GM18508 (cell line): ENCODE measurements at regions not wholly inside any gene's neighbourhood (a gene's known extent, or its start where the extent isn't known, plus 50 kb on each side); places are given as distances from the start of the nearest gene placed in this dataset.
"Not testable (repeated sequence)": the region's sequence is repeated elsewhere in the genome, so short reads cannot be mapped to it uniquely, and the experiment has no call there.

ENCODE experiments used
- ATAC-seq: cut with Tn5 transposase; IDR thresholded peaks from one replicate; pipeline ENCODE4 v1.9.1; 2021; ENCODE audit warnings: moderate number of reproducible peaks; ENCODE audit not compliant: insufficient read depth, unreplicated experiment

GRCh38 chr7:146057958-146058357 lies 58.6 kb upstream of the CNTNAP2 start:
- ATAC-seq, result no peak

- no peak for ATAC-seq
Measured at GRCh38 chr7:146054909-146055308, 61.7 kb upstream of the CNTNAP2 start.

- no peak for ATAC-seq
Measured at GRCh38 chr7:146053492-146053891, 63.1 kb upstream of the CNTNAP2 start.

- ATAC-seq, result not testable (repeated sequence)
Measured at GRCh38 chr7:146043310-146043709, 73.3 kb upstream of the CNTNAP2 start.

GRCh38 chr7:146028251-146028750 lies 88.3 kb upstream of the CNTNAP2 start:
- no peak for ATAC-seq

- ATAC-seq, result no peak
Measured at GRCh38 chr7:146027243-146027642, 89.4 kb upstream of the CNTNAP2 start.

- ATAC-seq, result no peak
Measured at GRCh38 chr7:146022776-146023175, 93.8 kb upstream of the CNTNAP2 start.

GRCh38 chr7:146019041-146020004 lies 97.3 kb upstream of the CNTNAP2 start:
- not testable (repeated sequence) for ATAC-seq

GRCh38 chr7:146017366-146017765 lies 99.2 kb upstream of the CNTNAP2 start:
- not testable (repeated sequence) for ATAC-seq

GRCh38 chr7:146014154-146014553 lies 102.4 kb upstream of the CNTNAP2 start:
- ATAC-seq, result not testable (repeated sequence)

- ATAC-seq, result no peak
Measured at GRCh38 chr7:146008293-146008692, 108.3 kb upstream of the CNTNAP2 start.

- ATAC-seq, result no peak
Measured at GRCh38 chr7:146004805-146005204, 111.8 kb upstream of the CNTNAP2 start.

GRCh38 chr7:146002431-146003078 lies 114.0 kb upstream of the CNTNAP2 start:
- ATAC-seq, result no peak

GRCh38 chr7:146002008-146002407 lies 114.6 kb upstream of the CNTNAP2 start:
- no peak for ATAC-seq

GRCh38 chr7:146000882-146001281 lies 115.7 kb upstream of the CNTNAP2 start:
- no peak for ATAC-seq

GRCh38 chr7:145989469-145989868 lies 127.1 kb upstream of the CNTNAP2 start:
- ATAC-seq, result no peak

- ATAC-seq, result no peak
Measured at GRCh38 chr7:145986248-145986874, 130.2 kb upstream of the CNTNAP2 start.

- no peak for ATAC-seq
Measured at GRCh38 chr7:145978769-145979168, 137.8 kb upstream of the CNTNAP2 start.

GRCh38 chr7:145959981-145960380 lies 156.6 kb upstream of the CNTNAP2 start:
- no peak for ATAC-seq

- no peak for ATAC-seq
Measured at GRCh38 chr7:145957160-145957890, 159.3 kb upstream of the CNTNAP2 start.
